CD4-positive, alpha-beta T cell (primary cell): ENCODE measurements at regions not wholly inside any gene's neighbourhood (a gene's known extent, or its start where the extent isn't known, plus 50 kb on each side); places are given as distances from the start of the nearest gene placed in this dataset.

Experiments used
- ATAC-seq: fragments of 200-7000 bp; cut with Tn5 transposase; one replicate; pipeline ENCODE4 v1.10.0; 2022; ENCODE audit warnings: mild to moderate bottlenecking; ENCODE audit not compliant: poor library complexity
- CTCF ChIA-PET: fragments of 350-600 bp; sonication (Branson Sonifier 250); formaldehyde crosslinking; loops from one replicate; lab custom pipeline; 2021; ENCODE audit warnings: antibody characterized with exemption, inconsistent platforms; lab: Charles Lee
- POLR2A ChIA-PET: fragments of 350-600 bp; sonication (Branson Sonifier 250); formaldehyde crosslinking; loops from one replicate; lab custom pipeline; 2021; ENCODE audit warnings: antibody characterized with exemption, inconsistent platforms; lab: Charles Lee
- DNase-seq, 14 experiments: peaks; one replicate each; pipeline ENCODE4 v3.0.0-alpha.2; 2013 to 2020; ENCODE audit warnings: mixed read lengths in 2 of 14
- H3K27ac ChIP-seq, 2 donors: one replicate each; pipeline versions ENCODE4 v1.5.1 to v1.7.0; 2013; ENCODE audit warnings: low read length in 2 of 2, low read depth in 1 of 2, mild to moderate bottlenecking in 1 of 2
- H3K27me3 ChIP-seq, 2 experiments: 1 replicate in 1 of 2; 2 replicates in 1 of 2; pipeline versions ENCODE4 v1.6.1 to v1.7.0; 2013; ENCODE audit warnings: low read length in 2 of 2, control low read depth in 1 of 2, mild to moderate bottlenecking in 1 of 2, moderate library complexity in 1 of 2; ENCODE audit not compliant: insufficient read depth in 2 of 2, control insufficient read depth in 1 of 2
- H3K36me3 ChIP-seq: one replicate; pipeline ENCODE4 v1.6.1; 2013; ENCODE audit warnings: low read length, control low read depth; ENCODE audit not compliant: insufficient read depth
- H3K4me1 ChIP-seq: one replicate; pipeline ENCODE4 v1.6.1; 2013; ENCODE audit warnings: low read length, control low read depth; ENCODE audit not compliant: insufficient read depth
- H3K4me3 ChIP-seq: one replicate; pipeline ENCODE4 v1.5.1; 2013; ENCODE audit warnings: mild to moderate bottlenecking, low read length, moderate library complexity
- H3K9me3 ChIP-seq, 2 experiments: 1 replicate in 1 of 2; 2 replicates in 1 of 2; pipeline versions ENCODE4 v1.6.1 to v1.7.0; 2013; ENCODE audit warnings: low read length in 2 of 2, mild to moderate bottlenecking in 2 of 2, control low read depth in 1 of 2, moderate library complexity in 1 of 2; ENCODE audit not compliant: control insufficient read depth in 1 of 2, insufficient read depth in 1 of 2
- H3K27ac Mint-ChIP-seq: one replicate; pipeline ENCODE4 v1.8.0; 2020; ENCODE audit warnings: mixed read lengths
- H3K27me3 Mint-ChIP-seq: one replicate; pipeline ENCODE4 v1.8.0; 2021; ENCODE audit warnings: mixed read lengths
- H3K36me3 Mint-ChIP-seq: one replicate; pipeline ENCODE4 v1.8.0; 2021; ENCODE audit warnings: low read depth, mixed read lengths
- H3K4me1 Mint-ChIP-seq: one replicate; pipeline ENCODE4 v1.8.0; 2021; ENCODE audit warnings: low read depth, mixed read lengths
- H3K4me3 Mint-ChIP-seq: one replicate; pipeline ENCODE4 v1.8.0; 2020; ENCODE audit warnings: mild to moderate bottlenecking, mixed read lengths
- H3K9me3 Mint-ChIP-seq: one replicate; pipeline ENCODE4 v1.8.0; 2020; ENCODE audit warnings: mixed read lengths
- CTCF ChIP-seq: fragments of 200-600 bp; IDR thresholded peaks from one replicate; pipeline ENCODE4 v1.8.0; 2022; ENCODE audit warnings: antibody characterized with exemption, mild to moderate bottlenecking
- intact Hi-C, 2 experiments: fragments of 100-400 bp; cut with DNase I in 1 of 2; cut with micrococcal nuclease in 1 of 2; formaldehyde crosslinking; loops; one replicate each; pipeline versions ENCODE4 v1.15.1 to v1.9.0; 2023 to 2025; cut with DNase I, micrococcal nuclease

GRCh38 chr7:42485301-42485766 lies 248.3 kb upstream of the GLI3 start:
- H3K36me3 Mint-ChIP-seq, result no peaks in the 10 kb centered on the region
- POLR2A ChIA-PET, result no interaction called here
- no peaks in the 10 kb centered on the region for H3K27me3 ChIP-seq
- no peak overlapping the region for H3K27ac Mint-ChIP-seq
- H3K27ac ChIP-seq, result no peak overlapping the region
- CTCF ChIA-PET, result no interaction called here
- intact Hi-C loops, result no loop called here
- TF ChIP-seq CTCF, result no peak
- no peaks in the 10 kb centered on the region for H3K36me3 ChIP-seq
- no peaks in the 10 kb centered on the region for H3K4me1 Mint-ChIP-seq
- H3K4me1 ChIP-seq, result no peaks in the 10 kb centered on the region
- no peaks in the 10 kb centered on the region for H3K27me3 Mint-ChIP-seq
- H3K4me3 Mint-ChIP-seq, result no peak overlapping the region
- no peaks in the 10 kb centered on the region for H3K9me3 Mint-ChIP-seq
- ATAC-seq (no peak), DNase-seq (no peak)
- H3K4me3 ChIP-seq, result no peak overlapping the region
- H3K9me3 ChIP-seq, result no peaks in the 10 kb centered on the region

GRCh38 chr7:42483886-42484285 lies 246.9 kb upstream of the GLI3 start:
- ChIA-PET POLR2A (no interaction called here), CTCF (no interaction called here)
- Histone ChIP-seq H3K27me3 (no peaks in the 10 kb centered on the region), H3K9me3 (peaks cover 0 to under 1% of the 10 kb centered on the region in 2 experiments), H3K4me3 (no peak overlapping the region), H3K4me1 (no peaks in the 10 kb centered on the region), H3K36me3 (no peaks in the 10 kb centered on the region), H3K27ac (no peak overlapping the region)
- DNase-seq, result no peak
- Mint-ChIP-seq H3K27me3 (no peaks in the 10 kb centered on the region), H3K27ac (no peak overlapping the region), H3K36me3 (no peaks in the 10 kb centered on the region), H3K4me3 (no peak overlapping the region), H3K9me3 (no peaks in the 10 kb centered on the region), H3K4me1 (no peaks in the 10 kb centered on the region)
- TF ChIP-seq CTCF, result no peak
- intact Hi-C loops, result no loop called here
- ATAC-seq, result no peak

GRCh38 chr7:42479816-42480633 lies 243.0 kb upstream of the GLI3 start:
- ChIA-PET POLR2A (no interaction called here), CTCF (no interaction called here)
- ATAC-seq (no peak), DNase-seq (no peak)
- peaks cover 3% of the 10 kb centered on the region for H3K9me3 Mint-ChIP-seq
- Histone ChIP-seq H3K4me3 (no peak overlapping the region), H3K36me3 (no peaks in the 10 kb centered on the region), H3K27me3 (no peaks in the 10 kb centered on the region), H3K4me1 (no peaks in the 10 kb centered on the region), H3K9me3 (peaks cover 0 to 4% of the 10 kb centered on the region in 2 experiments), H3K27ac (no peak overlapping the region)
- no peaks in the 10 kb centered on the region for H3K4me1 Mint-ChIP-seq
- no peaks in the 10 kb centered on the region for H3K27me3 Mint-ChIP-seq
- no peak for TF ChIP-seq CTCF
- H3K27ac Mint-ChIP-seq, result no peak overlapping the region
- intact Hi-C loops, result no loop called here
- no peaks in the 10 kb centered on the region for H3K36me3 Mint-ChIP-seq
- H3K4me3 Mint-ChIP-seq, result no peak overlapping the region
